ENCODE measurements at regions not wholly inside any gene's neighbourhood (a gene's known extent, or its start where the extent isn't known, plus 50 kb on each side); places are given as distances from the start of the nearest gene placed in this dataset.

DNA sequence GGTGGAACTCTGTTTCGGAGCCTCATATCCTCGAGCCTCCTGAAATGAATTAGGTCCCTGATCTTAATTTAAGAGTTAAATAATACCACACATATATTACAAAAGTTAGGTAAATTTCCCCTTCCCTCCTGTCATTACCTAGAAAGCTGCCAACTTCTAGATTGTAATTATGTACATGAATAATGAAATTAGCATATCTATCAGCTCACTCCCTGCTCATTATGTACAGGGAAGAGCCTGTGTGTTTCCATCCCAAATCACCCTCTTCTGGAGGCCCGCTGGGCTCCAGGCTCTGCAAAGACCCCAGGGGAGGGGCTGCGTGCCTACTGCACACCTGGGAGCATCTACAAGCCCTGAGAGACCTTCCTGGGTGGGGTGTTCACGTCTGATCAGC, 384.1 kb downstream of the MN1 start:
- Histone ChIP-seq H3K4me3 (no peak overlapping the region), H3K36me3 (no peaks in the 10 kb centered on the region), H3K9me3 (no peaks in the 10 kb centered on the region), H3K27ac (no peak overlapping the region), H3K27me3 (no peaks in the 10 kb centered on the region), H3K4me1 (peaks cover 0 to 22% of the 10 kb centered on the region in 2 donors)
- DNase-seq (ENCODE audit: low spot score), result no peak
- TF ChIP-seq, protein P1, sequence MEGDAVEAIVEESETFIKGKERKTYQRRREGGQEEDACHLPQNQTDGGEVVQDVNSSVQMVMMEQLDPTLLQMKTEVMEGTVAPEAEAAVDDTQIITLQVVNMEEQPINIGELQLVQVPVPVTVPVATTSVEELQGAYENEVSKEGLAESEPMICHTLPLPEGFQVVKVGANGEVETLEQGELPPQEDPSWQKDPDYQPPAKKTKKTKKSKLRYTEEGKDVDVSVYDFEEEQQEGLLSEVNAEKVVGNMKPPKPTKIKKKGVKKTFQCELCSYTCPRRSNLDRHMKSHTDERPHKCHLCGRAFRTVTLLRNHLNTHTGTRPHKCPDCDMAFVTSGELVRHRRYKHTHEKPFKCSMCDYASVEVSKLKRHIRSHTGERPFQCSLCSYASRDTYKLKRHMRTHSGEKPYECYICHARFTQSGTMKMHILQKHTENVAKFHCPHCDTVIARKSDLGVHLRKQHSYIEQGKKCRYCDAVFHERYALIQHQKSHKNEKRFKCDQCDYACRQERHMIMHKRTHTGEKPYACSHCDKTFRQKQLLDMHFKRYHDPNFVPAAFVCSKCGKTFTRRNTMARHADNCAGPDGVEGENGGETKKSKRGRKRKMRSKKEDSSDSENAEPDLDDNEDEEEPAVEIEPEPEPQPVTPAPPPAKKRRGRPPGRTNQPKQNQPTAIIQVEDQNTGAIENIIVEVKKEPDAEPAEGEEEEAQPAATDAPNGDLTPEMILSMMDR (IDR thresholded peaks at IDR 0.05), result no peak

DNA sequence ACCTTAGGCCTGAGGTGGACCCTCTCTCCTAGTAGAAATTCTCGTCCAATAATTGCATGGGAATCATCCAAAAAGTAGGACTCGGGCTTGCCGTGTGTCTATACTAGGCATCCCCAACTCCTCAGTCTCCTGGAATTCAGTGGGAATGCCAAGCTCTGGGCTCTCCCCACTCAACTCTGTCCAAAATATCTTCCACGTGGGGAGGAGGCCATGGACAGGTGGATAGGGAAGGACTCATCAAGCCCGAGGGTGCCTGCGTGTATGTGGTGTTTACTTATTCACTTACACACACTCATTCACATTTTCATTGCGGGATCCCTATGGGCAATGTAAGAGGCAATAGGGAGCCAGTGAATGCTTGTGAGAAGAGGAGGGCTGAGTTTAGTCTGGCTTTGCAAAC, 383.3 kb downstream of the MN1 start:
- H3K27me3 ChIP-seq, result no peaks in the 10 kb centered on the region
- no peaks in the 10 kb centered on the region for H3K9me3 ChIP-seq
- no peak overlapping the region for H3K27ac ChIP-seq
- TF ChIP-seq, protein P1 (IDR thresholded peaks at IDR 0.05), result no peak
- no peak for DNase-seq (ENCODE audit: low spot score)
- peaks cover 0 to 22% of the 10 kb centered on the region in 2 donors for H3K4me1 ChIP-seq
- no peaks in the 10 kb centered on the region for H3K36me3 ChIP-seq
- no peak overlapping the region for H3K4me3 ChIP-seq

DNA sequence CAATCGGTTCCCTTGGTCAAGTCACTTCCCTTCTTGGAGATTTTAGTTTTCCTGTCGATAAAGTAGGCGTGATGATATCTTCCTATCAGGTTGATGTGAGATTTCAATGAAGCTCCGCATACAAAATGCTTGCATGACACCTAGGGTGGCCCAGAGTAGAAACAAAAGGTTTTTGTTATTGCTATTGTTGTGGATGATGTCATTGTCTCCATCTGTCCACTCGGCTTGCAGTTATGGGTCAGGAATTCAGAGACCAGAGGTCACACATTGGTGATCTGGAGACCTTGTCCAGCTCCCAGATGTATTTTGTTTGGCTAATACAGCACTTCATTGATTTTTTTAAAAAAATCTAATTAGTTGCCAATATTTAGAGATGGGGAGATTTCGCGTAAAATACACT, 382.1 kb downstream of the MN1 start:
- no peak overlapping the region for H3K4me3 ChIP-seq
- H3K4me1 ChIP-seq, result peaks cover 0 to 22% of the 10 kb centered on the region in 2 donors
- H3K9me3 ChIP-seq, result no peaks in the 10 kb centered on the region
- no peak for DNase-seq (ENCODE audit: low spot score)
- H3K27me3 ChIP-seq, result no peaks in the 10 kb centered on the region
- no peaks in the 10 kb centered on the region for H3K36me3 ChIP-seq
- TF ChIP-seq, protein P1 (IDR thresholded peaks at IDR 0.05), result no peak
- H3K27ac ChIP-seq, result no peak overlapping the region

DNA sequence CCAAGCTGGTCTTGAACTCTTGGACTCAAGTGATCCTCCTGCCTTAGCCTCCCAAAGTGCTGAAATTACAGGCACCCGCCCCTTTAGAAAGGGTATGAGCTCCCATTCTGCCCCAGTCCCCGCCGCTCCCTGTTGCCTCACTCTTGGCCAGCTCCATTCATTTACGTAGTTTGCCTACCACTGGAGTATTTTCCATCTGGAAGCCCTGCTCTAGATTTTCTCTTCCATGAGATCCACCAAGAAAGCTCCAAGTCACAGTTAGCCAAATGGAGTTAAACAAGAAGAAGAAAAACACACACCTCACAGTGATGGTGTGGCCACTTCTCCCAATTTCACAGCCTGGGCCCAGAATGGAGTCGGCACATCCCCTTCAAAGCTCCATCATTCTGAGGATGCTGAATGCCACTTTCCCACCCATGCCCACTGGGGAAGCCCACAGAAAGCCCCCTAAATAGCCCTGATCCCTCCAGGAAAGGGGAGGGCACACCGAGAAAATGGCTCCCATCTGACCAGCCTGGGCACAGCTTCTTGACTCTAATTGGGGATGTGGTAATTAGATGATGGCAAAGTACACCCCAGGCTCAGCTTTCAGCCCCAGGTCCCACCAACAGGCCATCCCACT, 381.2 kb downstream of the MN1 start:
- Histone ChIP-seq H3K9me3 (no peaks in the 10 kb centered on the region), H3K4me3 (no peak overlapping the region), H3K4me1 (peaks cover 0 to 22% of the 10 kb centered on the region in 2 donors), H3K27me3 (no peaks in the 10 kb centered on the region), H3K27ac (peak overlapping the region; percentile 64 to 66), H3K36me3 (no peaks in the 10 kb centered on the region)
- peak; percentile 68 for DNase-seq (ENCODE audit: low spot score)
- TF ChIP-seq, protein P1 (IDR thresholded peaks at IDR 0.05), result no peak

DNA sequence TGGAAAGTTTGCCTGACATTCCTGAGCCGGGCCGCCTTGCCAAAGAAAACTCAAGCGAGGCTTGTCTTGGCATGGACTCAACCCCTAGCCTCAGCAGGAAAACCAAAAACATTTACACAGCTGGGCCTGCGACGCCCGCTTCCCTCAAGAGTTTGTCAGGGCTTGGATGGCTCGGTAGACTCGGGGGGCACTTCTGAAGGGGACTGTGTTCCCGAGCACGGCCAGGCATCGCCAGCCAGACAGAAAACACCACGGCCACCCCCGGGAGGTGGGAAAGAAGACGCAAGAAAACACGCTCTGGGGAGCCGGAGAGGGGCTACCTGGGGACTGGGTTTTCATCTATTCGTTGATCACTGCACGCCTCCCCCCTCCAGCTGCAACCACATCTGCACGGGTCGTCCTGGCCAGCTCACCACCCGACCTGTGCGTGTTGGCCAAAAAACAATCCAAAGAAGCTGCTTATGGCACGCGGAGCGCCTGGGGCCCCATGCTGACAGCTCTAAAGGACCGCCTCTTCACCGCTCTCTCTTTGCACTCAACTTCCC, 380.7 kb downstream of the MN1 start:
- TF ChIP-seq, protein P1 (IDR thresholded peaks at IDR 0.05), result no peak
- H3K27ac ChIP-seq, result peak overlapping the region; percentile 64 to 66
- H3K4me1 ChIP-seq, result peaks cover 0 to 22% of the 10 kb centered on the region in 2 donors
- peak overlapping the region in 1 of 2 donors; percentile 4 for H3K4me3 ChIP-seq
- DNase-seq (ENCODE audit: low spot score), result peak; percentile 96
- no peaks in the 10 kb centered on the region for H3K36me3 ChIP-seq
- H3K9me3 ChIP-seq, result no peaks in the 10 kb centered on the region
- no peaks in the 10 kb centered on the region for H3K27me3 ChIP-seq

DNA sequence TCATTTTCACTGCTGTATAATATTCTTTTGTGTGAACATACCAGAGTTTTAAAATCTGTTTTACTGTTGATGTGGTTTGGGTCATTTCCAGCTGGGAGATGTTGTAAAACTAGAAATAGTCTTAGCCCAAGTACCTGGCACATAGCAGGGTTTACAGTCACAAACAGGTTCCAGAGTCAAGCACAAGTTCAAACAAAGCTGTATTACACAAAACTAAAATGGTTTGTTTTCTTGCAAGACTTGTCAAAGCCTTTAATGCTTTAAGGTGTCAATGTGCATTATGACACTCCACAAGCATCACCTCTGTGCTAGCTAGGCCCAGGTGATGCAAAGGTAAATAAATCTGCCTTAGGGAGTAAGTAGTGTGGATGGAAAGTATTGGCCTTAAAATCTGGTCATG, 379.1 kb downstream of the MN1 start:
- H3K36me3 ChIP-seq, result no peaks in the 10 kb centered on the region
- peaks cover 0 to 4% of the 10 kb centered on the region in 2 donors for H3K9me3 ChIP-seq
- H3K27me3 ChIP-seq, result no peaks in the 10 kb centered on the region
- TF ChIP-seq, protein P1 (IDR thresholded peaks at IDR 0.05), result no peak
- no peak for DNase-seq (ENCODE audit: low spot score)
- no peak overlapping the region for H3K4me3 ChIP-seq
- H3K4me1 ChIP-seq, result peaks cover 0 to 16% of the 10 kb centered on the region in 2 donors
- no peak overlapping the region for H3K27ac ChIP-seq

All from right atrium auricular region (tissue), 2 donors.